Esophagus muscularis mucosa (tissue), 3 donors: ENCODE measurements at regions not wholly inside any gene's neighbourhood (a gene's known extent, or its start where the extent isn't known, plus 50 kb on each side); places are given as distances from the start of the nearest gene placed in this dataset.

Source experiments
- EP300 ChIP-seq: sonication (generic); formaldehyde crosslinking; IDR thresholded peaks from one replicate; pipeline ENCODE4 v1.6.1; 2017; ENCODE audit warnings: antibody characterized with exemption
- TF ChIP-seq, protein P1 (sequence below), 3 experiments: fragments of 200-600 bp in 2 of 3; fragments of 450-650 bp in 1 of 3; sonication (generic) in 2 of 3; IDR thresholded peaks; one replicate each; pipeline ENCODE4 v1.5.1; 2017 to 2019; ENCODE audit warnings: antibody characterized with exemption in 3 of 3, mild to moderate bottlenecking in 2 of 3, moderate library complexity in 1 of 3

DNA sequence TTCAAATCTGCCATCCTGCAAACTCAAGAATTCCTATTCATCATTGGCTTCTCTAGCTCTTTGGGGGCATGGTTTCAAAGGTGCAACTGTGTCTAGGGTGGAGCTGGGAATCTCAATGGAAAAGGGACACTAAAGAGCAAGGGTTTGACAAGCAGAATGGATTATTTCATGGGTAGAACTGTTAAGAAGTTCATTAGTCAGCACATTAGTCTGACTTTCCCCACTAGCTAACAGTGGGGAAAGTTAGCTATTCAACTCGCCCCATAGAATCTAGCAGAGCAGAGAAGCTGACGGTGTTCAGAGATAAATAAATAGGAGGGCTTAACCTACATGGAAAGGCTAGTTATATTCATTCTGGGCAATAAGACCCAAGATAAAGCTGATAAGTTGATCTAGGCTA lies 153.9 kb downstream of the EMP1 start:
- TF ChIP-seq, protein P1, sequence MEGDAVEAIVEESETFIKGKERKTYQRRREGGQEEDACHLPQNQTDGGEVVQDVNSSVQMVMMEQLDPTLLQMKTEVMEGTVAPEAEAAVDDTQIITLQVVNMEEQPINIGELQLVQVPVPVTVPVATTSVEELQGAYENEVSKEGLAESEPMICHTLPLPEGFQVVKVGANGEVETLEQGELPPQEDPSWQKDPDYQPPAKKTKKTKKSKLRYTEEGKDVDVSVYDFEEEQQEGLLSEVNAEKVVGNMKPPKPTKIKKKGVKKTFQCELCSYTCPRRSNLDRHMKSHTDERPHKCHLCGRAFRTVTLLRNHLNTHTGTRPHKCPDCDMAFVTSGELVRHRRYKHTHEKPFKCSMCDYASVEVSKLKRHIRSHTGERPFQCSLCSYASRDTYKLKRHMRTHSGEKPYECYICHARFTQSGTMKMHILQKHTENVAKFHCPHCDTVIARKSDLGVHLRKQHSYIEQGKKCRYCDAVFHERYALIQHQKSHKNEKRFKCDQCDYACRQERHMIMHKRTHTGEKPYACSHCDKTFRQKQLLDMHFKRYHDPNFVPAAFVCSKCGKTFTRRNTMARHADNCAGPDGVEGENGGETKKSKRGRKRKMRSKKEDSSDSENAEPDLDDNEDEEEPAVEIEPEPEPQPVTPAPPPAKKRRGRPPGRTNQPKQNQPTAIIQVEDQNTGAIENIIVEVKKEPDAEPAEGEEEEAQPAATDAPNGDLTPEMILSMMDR (IDR thresholded peaks at IDR 0.05): no peak
- TF ChIP-seq EP300: no peak
